ENCODE measurements at regions not wholly inside any gene's neighbourhood (a gene's known extent, or its start where the extent isn't known, plus 50 kb on each side); places are given as distances from the start of the nearest gene placed in this dataset.

- no peak for TF ChIP-seq CTCF (IDR thresholded peaks at IDR 0.05; ENCODE audit: poor library complexity)
- TF ChIP-seq EZH2phosphoT487 (IDR thresholded peaks at IDR 0.05; ENCODE audit: low read depth, severe bottlenecking, unreplicated experiment) = no peak
- no peak for TF ChIP-seq EZH2 (IDR thresholded peaks at IDR 0.05; ENCODE audit: borderline replicate concordance)
These were observed 454.0 kb upstream of the RGMB start for GRCh38 chr5:98319299-98320011.
